GM10266 (cell line): ENCODE measurements at regions not wholly inside any gene's neighbourhood (a gene's known extent, or its start where the extent isn't known, plus 50 kb on each side); places are given as distances from the start of the nearest gene placed in this dataset.

Experiments used
- DNase-seq: peaks from one replicate; pipeline ENCODE4 v3.0.0; 2012; ENCODE audit errors: extremely low spot score
- TF ChIP-seq, protein P1 (sequence below): IDR thresholded peaks from 2 replicates; pipeline ENCODE4 v1.5.1; 2012; ENCODE audit warnings: mild to moderate bottlenecking, low read depth; ENCODE audit not compliant: control insufficient read depth, insufficient read depth; ENCODE audit errors: missing control alignments

DNA sequence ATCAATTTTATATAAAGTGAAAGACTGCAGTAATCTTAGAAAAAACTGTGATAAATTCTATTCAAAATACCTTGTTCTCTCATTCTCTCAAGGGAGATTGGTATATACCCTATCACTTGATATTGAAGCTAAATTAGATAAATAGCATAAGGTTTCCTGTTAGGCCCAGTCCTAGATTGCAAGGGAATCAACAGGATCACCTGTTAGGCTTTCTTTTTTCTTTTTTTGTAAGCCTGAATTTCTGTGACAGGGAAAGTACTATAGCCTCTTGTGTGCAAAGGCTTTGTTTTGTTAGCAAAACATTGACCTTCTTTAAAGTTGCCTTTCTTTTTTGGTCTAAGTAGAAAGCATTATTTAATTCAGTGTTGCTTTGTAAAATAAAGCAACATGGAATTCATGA is 100.0 kb downstream of the HAUS1 start:
- DNase-seq = no peak
- TF ChIP-seq, protein P1, sequence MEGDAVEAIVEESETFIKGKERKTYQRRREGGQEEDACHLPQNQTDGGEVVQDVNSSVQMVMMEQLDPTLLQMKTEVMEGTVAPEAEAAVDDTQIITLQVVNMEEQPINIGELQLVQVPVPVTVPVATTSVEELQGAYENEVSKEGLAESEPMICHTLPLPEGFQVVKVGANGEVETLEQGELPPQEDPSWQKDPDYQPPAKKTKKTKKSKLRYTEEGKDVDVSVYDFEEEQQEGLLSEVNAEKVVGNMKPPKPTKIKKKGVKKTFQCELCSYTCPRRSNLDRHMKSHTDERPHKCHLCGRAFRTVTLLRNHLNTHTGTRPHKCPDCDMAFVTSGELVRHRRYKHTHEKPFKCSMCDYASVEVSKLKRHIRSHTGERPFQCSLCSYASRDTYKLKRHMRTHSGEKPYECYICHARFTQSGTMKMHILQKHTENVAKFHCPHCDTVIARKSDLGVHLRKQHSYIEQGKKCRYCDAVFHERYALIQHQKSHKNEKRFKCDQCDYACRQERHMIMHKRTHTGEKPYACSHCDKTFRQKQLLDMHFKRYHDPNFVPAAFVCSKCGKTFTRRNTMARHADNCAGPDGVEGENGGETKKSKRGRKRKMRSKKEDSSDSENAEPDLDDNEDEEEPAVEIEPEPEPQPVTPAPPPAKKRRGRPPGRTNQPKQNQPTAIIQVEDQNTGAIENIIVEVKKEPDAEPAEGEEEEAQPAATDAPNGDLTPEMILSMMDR = no peak

DNA sequence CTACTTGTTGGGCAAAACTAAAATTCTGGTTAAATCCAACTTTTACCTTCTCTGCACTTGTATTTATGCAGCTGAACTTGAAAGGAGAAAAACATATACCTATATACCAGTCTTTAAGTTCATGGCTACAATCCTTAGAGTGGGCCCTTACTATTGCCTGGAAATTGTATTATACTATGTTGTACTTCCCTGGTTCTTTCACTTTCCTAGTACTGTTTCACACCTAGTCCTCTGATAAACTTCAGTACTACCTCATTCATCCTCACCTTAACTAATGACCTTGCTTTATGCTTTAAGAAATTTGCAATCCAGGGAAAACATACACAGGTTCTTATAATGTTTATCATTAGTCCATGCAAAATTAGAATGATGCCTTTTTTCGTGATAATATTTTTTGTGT is 103.8 kb downstream of the HAUS1 start:
- DNase-seq = no peak
- TF ChIP-seq, protein P1 = no peak

DNA sequence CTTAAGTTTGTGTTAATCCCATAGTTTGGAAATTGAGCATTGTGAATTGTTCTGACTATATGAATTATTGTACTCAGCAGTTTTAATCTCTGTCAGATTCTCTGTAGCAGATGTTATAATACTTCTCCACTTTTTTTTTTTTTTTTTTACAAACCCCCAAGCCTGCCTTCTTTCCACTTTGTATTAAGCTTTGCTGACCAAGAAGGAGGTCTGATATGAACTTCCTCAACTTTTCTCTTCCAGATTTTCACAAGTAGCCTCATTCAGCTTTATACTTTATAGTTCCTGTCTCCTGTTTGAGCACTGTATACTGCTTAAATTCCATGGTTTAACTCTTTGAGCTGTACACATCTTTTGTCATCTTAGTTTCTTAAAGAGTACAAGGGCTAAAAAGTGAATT is 105.0 kb downstream of the HAUS1 start:
- TF ChIP-seq, protein P1 = no peak
- DNase-seq = no peak

DNA sequence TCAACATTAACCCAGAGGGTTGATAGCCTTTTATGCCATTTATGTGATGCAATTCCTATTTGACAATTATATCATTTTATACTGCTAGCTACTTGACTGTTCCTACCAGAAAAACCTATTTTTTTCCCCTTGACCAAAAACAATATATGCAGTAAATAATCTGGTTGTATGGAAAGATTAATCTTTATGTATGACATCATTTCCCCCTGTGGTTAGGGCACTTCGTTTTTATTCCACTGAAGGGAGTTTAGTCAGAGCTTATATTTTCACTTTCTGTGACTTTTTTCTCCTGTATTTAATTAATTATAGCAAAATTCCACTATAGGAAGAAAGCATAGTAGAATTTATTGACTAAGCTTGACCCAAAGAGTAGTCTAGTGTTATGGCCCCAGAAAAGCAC is 107.6 kb downstream of the HAUS1 start:
- peak; percentile 16 for DNase-seq
- TF ChIP-seq, protein P1 = no peak

DNA sequence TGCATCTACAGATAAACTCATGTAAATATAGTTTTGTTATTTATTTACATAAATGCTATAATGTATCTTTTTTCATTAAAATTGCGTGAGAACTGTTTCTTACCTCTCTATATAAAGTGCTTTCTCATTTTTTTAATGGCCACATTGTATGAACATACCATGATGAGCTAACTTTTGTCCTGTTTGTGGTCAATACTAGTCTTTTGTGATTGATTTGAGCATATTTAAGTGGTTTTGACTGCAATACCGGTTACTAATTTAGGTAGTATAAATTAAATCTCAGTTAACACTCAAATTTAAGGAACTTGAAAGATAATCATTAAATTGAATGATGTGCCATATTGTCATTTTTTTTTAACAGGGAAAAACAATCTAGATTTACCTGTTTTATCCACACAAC is 108.2 kb downstream of the HAUS1 start:
- DNase-seq = no peak
- TF ChIP-seq, protein P1 = no peak

DNA sequence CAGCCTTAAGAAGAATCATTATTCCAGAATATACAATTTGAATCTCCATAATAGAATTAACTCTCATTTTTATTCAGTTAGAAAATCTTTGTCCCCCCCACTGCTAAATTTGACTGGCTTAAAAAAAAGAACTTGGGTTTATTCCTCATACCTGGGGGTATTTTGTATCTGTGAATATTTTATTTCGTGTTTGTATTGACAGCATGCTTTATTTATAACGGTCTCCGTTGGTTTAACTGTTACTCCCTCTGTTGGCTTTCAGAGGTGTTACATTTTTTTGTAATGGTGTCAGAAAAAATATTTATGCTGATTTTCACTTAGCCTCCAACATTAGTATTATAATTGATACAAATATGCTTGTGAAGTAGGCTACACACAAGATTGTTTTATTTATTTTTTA is 109.1 kb downstream of the HAUS1 start:
- peak; percentile 29 for DNase-seq
- TF ChIP-seq, protein P1 = peak; percentile 48

DNA sequence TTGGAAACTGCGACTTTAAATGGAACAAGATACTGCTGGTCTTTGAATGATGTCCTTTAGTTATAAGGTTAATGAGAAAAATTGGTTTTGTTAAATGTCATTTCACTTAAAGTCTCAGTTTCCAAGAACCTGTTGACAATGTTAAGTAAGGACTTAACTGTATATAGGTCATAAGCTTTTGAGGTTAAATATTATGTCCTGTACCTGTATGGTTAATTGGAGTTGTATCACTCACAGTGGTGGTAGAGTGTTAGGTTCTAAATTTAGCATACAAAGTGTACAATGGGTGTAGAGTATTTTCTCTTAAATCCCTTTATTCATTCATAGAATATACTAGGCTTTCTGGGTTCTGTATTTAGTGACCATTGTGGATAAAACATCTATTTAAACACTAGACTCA is 110.2 kb downstream of the HAUS1 start:
- no peak for DNase-seq
- TF ChIP-seq, protein P1 = no peak
